ENCODE measurements at regions not wholly inside any gene's neighbourhood (a gene's known extent, or its start where the extent isn't known, plus 50 kb on each side); places are given as distances from the start of the nearest gene placed in this dataset.

- Histone ChIP-seq H4K20me1 (ENCODE audit: control insufficient read depth, insufficient read depth, low read depth, low read length) (no peaks in the 10 kb centered on the region), H3K9me3 (ENCODE audit: control insufficient read depth, insufficient read depth, low read length) (no peaks in the 10 kb centered on the region), H3K4me2 (ENCODE audit: low read length) (no peak overlapping the region), H3K4me3 (ENCODE audit: low read length) (no peak overlapping the region), H3K27me3 (ENCODE audit: control insufficient read depth, low read length) (no peaks in the 10 kb centered on the region), H3K9me2 (replicated peaks; ENCODE audit: control insufficient read depth, low read length) (no peaks in the 10 kb centered on the region), H3F3A (ENCODE audit: control insufficient read depth, insufficient read depth) (no peaks in the 10 kb centered on the region), H3K79me2 (ENCODE audit: control insufficient read depth, low read length) (no peaks in the 10 kb centered on the region), H3K27ac (ENCODE audit: low read depth, low read length) (no peak overlapping the region), H3K4me1 (ENCODE audit: control insufficient read depth, low read length) (no peaks in the 10 kb centered on the region), H3K36me3 (ENCODE audit: control insufficient read depth, low read length) (no peaks in the 10 kb centered on the region)
- no peak for TF ChIP-seq CTCF (IDR thresholded peaks at IDR 0.05; ENCODE audit: low read depth, low read length, poor library complexity, severe bottlenecking)
- TF ChIP-seq EZH2phosphoT487 (IDR thresholded peaks at IDR 0.05; ENCODE audit: borderline replicate concordance, low read length), result no peak
Measured at GRCh38 chr2:129763190-129763846, 216.1 kb upstream of the RAB6C start.

GRCh38 chr2:129763966-129764365 lies 215.5 kb upstream of the RAB6C start:
- H4K20me1 ChIP-seq (ENCODE audit: control insufficient read depth, insufficient read depth, low read depth, low read length), result no peaks in the 10 kb centered on the region
- no peaks in the 10 kb centered on the region for H3K9me3 ChIP-seq (ENCODE audit: control insufficient read depth, insufficient read depth, low read length)
- no peaks in the 10 kb centered on the region for H3K27me3 ChIP-seq (ENCODE audit: control insufficient read depth, low read length)
- no peak overlapping the region for H3K27ac ChIP-seq (ENCODE audit: low read depth, low read length)
- H3K79me2 ChIP-seq (ENCODE audit: control insufficient read depth, low read length), result no peaks in the 10 kb centered on the region
- no peaks in the 10 kb centered on the region for H3K36me3 ChIP-seq (ENCODE audit: control insufficient read depth, low read length)
- no peaks in the 10 kb centered on the region for H3F3A ChIP-seq (ENCODE audit: control insufficient read depth, insufficient read depth)
- H3K4me1 ChIP-seq (ENCODE audit: control insufficient read depth, low read length), result no peaks in the 10 kb centered on the region
- H3K9me2 ChIP-seq (replicated peaks; ENCODE audit: control insufficient read depth, low read length), result no peaks in the 10 kb centered on the region
- TF ChIP-seq CTCF (IDR thresholded peaks at IDR 0.05; ENCODE audit: low read depth, low read length, poor library complexity, severe bottlenecking), result no peak
- H3K4me3 ChIP-seq (ENCODE audit: low read length), result no peak overlapping the region
- H3K4me2 ChIP-seq (ENCODE audit: low read length), result no peak overlapping the region

- Histone ChIP-seq H3K4me1 (ENCODE audit: control insufficient read depth, low read length) (no peaks in the 10 kb centered on the region), H3K4me3 (ENCODE audit: low read length) (no peak overlapping the region), H3K36me3 (ENCODE audit: control insufficient read depth, low read length) (no peaks in the 10 kb centered on the region), H3K9me2 (replicated peaks; ENCODE audit: control insufficient read depth, low read length) (no peaks in the 10 kb centered on the region), H3K9me3 (ENCODE audit: control insufficient read depth, insufficient read depth, low read length) (no peaks in the 10 kb centered on the region), H3K27ac (ENCODE audit: low read depth, low read length) (no peak overlapping the region), H3K4me2 (ENCODE audit: low read length) (no peak overlapping the region), H3K79me2 (ENCODE audit: control insufficient read depth, low read length) (no peaks in the 10 kb centered on the region), H3F3A (ENCODE audit: control insufficient read depth, insufficient read depth) (no peaks in the 10 kb centered on the region), H3K27me3 (ENCODE audit: control insufficient read depth, low read length) (no peaks in the 10 kb centered on the region), H4K20me1 (ENCODE audit: control insufficient read depth, insufficient read depth, low read depth, low read length) (no peaks in the 10 kb centered on the region)
- no peak for TF ChIP-seq CTCF (IDR thresholded peaks at IDR 0.05; ENCODE audit: low read depth, low read length, poor library complexity, severe bottlenecking)
- TF ChIP-seq EZH2phosphoT487 (IDR thresholded peaks at IDR 0.05; ENCODE audit: borderline replicate concordance, low read length), result no peak
Measured at GRCh38 chr2:129764376-129765325, 214.8 kb upstream of the RAB6C start.

All from DOHH2 (cell line).